Tibial nerve (tissue), 4 donors: ENCODE measurements at regions not wholly inside any gene's neighbourhood (a gene's known extent, or its start where the extent isn't known, plus 50 kb on each side); places are given as distances from the start of the nearest gene placed in this dataset.

Experiments
- DNase-seq, 2 donors: peaks; one replicate each; pipeline ENCODE4 v3.0.0-alpha.2; 2019; ENCODE audit warnings: low spot score in 2 of 2
- H3K27ac ChIP-seq, 4 donors: fragments of 200-600 bp; sonication (generic) in 3 of 4; one replicate each; pipeline ENCODE4 v1.5.1; 2017 to 2019; ENCODE audit warnings: mild to moderate bottlenecking in 1 of 4
- H3K27me3 ChIP-seq, 2 donors: fragments of 200-600 bp; sonication (generic) in 1 of 2; one replicate each; pipeline versions ENCODE4 v1.5.1 to v1.6.0; 2017 to 2019
- H3K36me3 ChIP-seq, 3 donors: fragments of 200-600 bp; sonication (generic); one replicate each; pipeline ENCODE4 v1.5.1; 2018 to 2019
- H3K4me1 ChIP-seq, 4 donors: fragments of 200-600 bp; sonication (generic) in 3 of 4; one replicate each; pipeline ENCODE4 v1.5.1; 2017 to 2019
- H3K4me3 ChIP-seq, 4 donors: fragments of 200-600 bp; sonication (generic) in 3 of 4; one replicate each; pipeline ENCODE4 v1.5.1; 2017 to 2019; ENCODE audit warnings: mild to moderate bottlenecking in 1 of 4, moderate library complexity in 1 of 4
- H3K9me3 ChIP-seq, 4 donors: fragments of 200-600 bp; sonication (generic) in 3 of 4; one replicate each; pipeline ENCODE4 v1.5.1; 2017 to 2019
- EP300 ChIP-seq, 2 donors: sonication (generic); formaldehyde crosslinking; IDR thresholded peaks; one replicate each; pipeline ENCODE4 v1.6.1; 2017; ENCODE audit warnings: antibody characterized with exemption in 2 of 2, mild to moderate bottlenecking in 1 of 2
- POLR2A ChIP-seq, 2 donors: fragments of 450-650 bp; IDR thresholded peaks; one replicate each; pipeline ENCODE4 v1.6.1; 2017; ENCODE audit warnings: antibody characterized with exemption in 2 of 2, mild to moderate bottlenecking in 2 of 2, moderate library complexity in 2 of 2
- WGBS, 2 donors: methylation state at CpG; one replicate each; pipeline ENCODE4 v1.1.5; 2018; 5-methylcytosine and 5-hydroxymethylcytosine counted together
- TF ChIP-seq, protein P1 (sequence below), 5 experiments: fragments of 200-600 bp in 3 of 5; fragments of 450-650 bp in 2 of 5; sonication (generic) in 3 of 5; IDR thresholded peaks; one replicate each; pipeline ENCODE4 v1.5.1; 2016 to 2019; ENCODE audit warnings: antibody characterized with exemption in 5 of 5, mild to moderate bottlenecking in 3 of 5, moderate library complexity in 2 of 5

DNA sequence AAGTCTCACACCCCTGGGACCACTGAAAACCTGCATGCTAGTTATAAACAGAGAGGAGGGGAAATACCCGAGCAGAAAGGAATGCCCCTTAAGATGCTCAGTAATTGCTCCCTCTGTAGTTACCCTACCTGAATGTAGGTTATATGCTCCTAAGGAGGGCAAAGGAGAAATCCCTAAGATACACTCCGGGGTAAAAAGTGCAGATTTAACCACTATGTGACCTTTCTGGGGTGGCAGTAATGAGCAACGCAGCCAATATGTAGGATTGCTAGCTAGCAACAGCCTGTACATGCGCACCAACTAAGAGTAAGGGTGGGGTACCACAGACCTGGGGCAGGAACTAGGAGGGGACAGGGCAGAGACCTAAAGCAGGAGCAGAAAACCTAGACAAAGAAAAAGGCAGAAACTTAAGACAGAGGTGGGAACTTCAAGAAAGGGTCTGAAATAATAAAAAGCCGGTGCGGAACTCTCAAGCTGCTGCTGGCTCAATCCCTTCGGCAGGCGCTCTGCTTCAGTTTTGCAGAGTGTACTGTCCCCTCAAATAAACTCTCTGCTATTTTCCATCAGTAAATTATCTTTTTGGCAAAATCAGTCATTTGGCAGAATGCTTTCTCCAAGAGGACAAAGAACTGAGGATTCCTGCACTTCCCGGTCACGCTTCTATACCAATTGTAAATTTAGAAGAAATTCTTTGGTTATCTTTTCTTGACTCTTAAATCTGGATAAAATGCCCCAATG is 823.8 kb downstream of the CDH11 start:
- no peaks in the 10 kb centered on the region for H3K4me1 ChIP-seq
- peaks cover 0 to 6% (median 0%) of the 10 kb centered on the region in 4 donors for H3K9me3 ChIP-seq
- no peak overlapping the region for H3K27ac ChIP-seq
- DNase-seq: no peak
- WGBS, 2 donors: 84% methylated on average over 10 of the region's 10 CpGs
- H3K36me3 ChIP-seq: no peaks in the 10 kb centered on the region
- no peak overlapping the region for H3K4me3 ChIP-seq
- TF ChIP-seq POLR2A (IDR thresholded peaks at IDR 0.05) (no peak), EP300 (IDR thresholded peaks at IDR 0.05) (no peak)
- TF ChIP-seq, protein P1, sequence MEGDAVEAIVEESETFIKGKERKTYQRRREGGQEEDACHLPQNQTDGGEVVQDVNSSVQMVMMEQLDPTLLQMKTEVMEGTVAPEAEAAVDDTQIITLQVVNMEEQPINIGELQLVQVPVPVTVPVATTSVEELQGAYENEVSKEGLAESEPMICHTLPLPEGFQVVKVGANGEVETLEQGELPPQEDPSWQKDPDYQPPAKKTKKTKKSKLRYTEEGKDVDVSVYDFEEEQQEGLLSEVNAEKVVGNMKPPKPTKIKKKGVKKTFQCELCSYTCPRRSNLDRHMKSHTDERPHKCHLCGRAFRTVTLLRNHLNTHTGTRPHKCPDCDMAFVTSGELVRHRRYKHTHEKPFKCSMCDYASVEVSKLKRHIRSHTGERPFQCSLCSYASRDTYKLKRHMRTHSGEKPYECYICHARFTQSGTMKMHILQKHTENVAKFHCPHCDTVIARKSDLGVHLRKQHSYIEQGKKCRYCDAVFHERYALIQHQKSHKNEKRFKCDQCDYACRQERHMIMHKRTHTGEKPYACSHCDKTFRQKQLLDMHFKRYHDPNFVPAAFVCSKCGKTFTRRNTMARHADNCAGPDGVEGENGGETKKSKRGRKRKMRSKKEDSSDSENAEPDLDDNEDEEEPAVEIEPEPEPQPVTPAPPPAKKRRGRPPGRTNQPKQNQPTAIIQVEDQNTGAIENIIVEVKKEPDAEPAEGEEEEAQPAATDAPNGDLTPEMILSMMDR (IDR thresholded peaks at IDR 0.05): no peak
- no peaks in the 10 kb centered on the region for H3K27me3 ChIP-seq

DNA sequence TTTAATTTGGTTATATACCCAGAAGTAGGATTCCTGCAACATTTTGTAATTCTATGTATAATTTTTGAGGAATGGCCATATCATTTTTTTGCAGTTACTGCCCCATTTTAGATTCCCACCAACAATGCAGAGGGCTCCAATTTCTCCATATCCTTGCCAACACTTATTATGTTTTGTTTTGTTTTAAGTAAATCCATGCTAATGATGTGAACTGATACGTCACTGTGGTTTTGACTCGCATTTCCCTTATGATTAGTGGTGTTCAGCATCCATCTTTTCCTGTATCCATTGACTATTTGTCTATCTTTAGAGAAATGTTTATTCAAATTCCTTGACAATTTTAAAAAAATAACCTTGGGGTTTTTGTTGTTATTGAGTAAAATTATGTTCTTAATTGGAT is 826.4 kb downstream of the CDH11 start:
- no peak overlapping the region for H3K4me3 ChIP-seq
- H3K27me3 ChIP-seq: no peaks in the 10 kb centered on the region
- WGBS, 2 donors: 95 to 98% methylated on average over 2 of the region's 2 CpGs
- H3K9me3 ChIP-seq: peaks cover 0 to 6% (median 0%) of the 10 kb centered on the region in 4 donors
- H3K36me3 ChIP-seq: no peaks in the 10 kb centered on the region
- TF ChIP-seq POLR2A (IDR thresholded peaks at IDR 0.05): no peak
- no peak for TF ChIP-seq EP300 (IDR thresholded peaks at IDR 0.05)
- TF ChIP-seq, protein P1 (IDR thresholded peaks at IDR 0.05): no peak
- no peak overlapping the region for H3K27ac ChIP-seq
- no peaks in the 10 kb centered on the region for H3K4me1 ChIP-seq
- no peak for DNase-seq

DNA sequence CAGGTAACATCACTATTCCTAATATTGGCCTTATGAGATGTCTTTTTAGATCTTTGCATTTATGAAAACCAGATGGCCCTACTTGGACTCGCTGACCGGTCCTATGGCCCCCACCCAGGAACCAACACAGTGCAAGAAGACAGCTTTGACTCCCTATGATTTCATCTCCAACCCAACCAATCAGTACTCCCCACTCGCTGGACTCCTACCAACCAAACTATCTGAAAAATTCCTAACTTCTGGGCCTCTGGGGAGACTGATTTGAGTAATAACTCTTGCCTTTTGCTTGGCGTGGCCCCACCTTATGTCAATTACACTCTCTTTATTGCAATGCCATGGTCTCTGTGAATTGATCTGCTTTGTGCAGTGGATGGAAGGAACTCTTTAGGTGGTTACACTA is 828.9 kb downstream of the CDH11 start:
- H3K27me3 ChIP-seq: no peaks in the 10 kb centered on the region
- H3K27ac ChIP-seq: no peak overlapping the region
- DNase-seq: no peak
- WGBS, 2 donors: 80 to 82% methylated on average over 4 of the region's 4 CpGs
- H3K4me3 ChIP-seq: no peak overlapping the region
- TF ChIP-seq, protein P1 (IDR thresholded peaks at IDR 0.05): no peak
- no peak for TF ChIP-seq EP300 (IDR thresholded peaks at IDR 0.05)
- TF ChIP-seq POLR2A (IDR thresholded peaks at IDR 0.05): no peak
- H3K36me3 ChIP-seq: no peaks in the 10 kb centered on the region
- no peaks in the 10 kb centered on the region for H3K4me1 ChIP-seq
- H3K9me3 ChIP-seq: peaks cover 0 to 6% (median 0%) of the 10 kb centered on the region in 4 donors

DNA sequence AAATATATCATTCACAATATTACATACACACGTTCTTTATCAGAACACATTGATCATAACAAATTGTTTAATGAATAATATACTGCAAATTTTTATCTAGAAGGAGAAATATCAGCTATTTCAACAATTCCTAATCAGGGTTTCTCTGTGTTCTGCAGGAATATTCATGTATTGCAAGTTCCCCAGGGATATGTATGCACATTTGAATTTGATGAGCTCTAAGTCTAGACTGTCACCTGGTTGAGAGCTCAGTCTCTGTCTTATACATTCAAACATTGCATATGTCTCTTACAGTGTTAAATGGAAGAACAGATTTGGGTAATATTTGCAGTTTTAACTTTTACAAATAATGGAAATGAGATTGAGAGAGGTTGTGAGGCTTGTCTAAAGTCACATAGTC is 829.7 kb downstream of the CDH11 start:
- no peaks in the 10 kb centered on the region for H3K27me3 ChIP-seq
- TF ChIP-seq, protein P1 (IDR thresholded peaks at IDR 0.05): no peak
- no peak for TF ChIP-seq EP300 (IDR thresholded peaks at IDR 0.05)
- TF ChIP-seq POLR2A (IDR thresholded peaks at IDR 0.05): no peak
- no peaks in the 10 kb centered on the region for H3K36me3 ChIP-seq
- no peak for DNase-seq
- H3K9me3 ChIP-seq: peaks cover 0 to 6% (median 0%) of the 10 kb centered on the region in 4 donors
- 57 to 70% methylated on average over 1 of the region's 1 CpG for WGBS, 2 donors
- no peak overlapping the region for H3K4me3 ChIP-seq
- H3K27ac ChIP-seq: no peak overlapping the region
- no peaks in the 10 kb centered on the region for H3K4me1 ChIP-seq

DNA sequence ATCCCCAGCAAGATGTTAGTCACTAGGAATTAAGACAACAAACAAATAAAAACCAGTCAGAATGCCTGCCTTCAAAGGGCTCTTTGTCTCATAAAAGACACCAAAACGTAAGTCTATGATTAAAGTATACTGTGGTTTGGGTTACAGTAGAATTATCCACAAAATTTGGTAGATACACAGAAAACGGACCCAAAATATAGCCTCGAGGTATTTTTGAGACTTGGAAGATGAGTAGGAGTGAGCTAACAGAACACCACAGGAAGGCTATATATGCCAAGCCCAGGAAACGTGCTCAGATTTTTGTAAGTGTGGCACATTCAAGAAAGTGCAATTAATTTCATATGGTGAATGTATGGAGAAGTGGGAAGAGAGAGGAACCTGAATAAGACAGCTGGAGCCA is 831.4 kb downstream of the CDH11 start:
- H3K4me1 ChIP-seq: no peaks in the 10 kb centered on the region
- 59 to 69% methylated on average over 4 of the region's 4 CpGs for WGBS, 2 donors
- TF ChIP-seq EP300 (IDR thresholded peaks at IDR 0.05) (no peak), POLR2A (IDR thresholded peaks at IDR 0.05) (no peak)
- TF ChIP-seq, protein P1 (IDR thresholded peaks at IDR 0.05): no peak

More for the DNA sequence above, 831.4 kb downstream of the CDH11 start:
- DNase-seq: no peak
- no peak overlapping the region for H3K4me3 ChIP-seq
- H3K27me3 ChIP-seq: no peaks in the 10 kb centered on the region
- peaks cover 0 to 5% (median 0%) of the 10 kb centered on the region in 4 donors for H3K9me3 ChIP-seq
- H3K27ac ChIP-seq: no peak overlapping the region
- H3K36me3 ChIP-seq: no peaks in the 10 kb centered on the region
